Astrocyte of the spinal cord (primary cell): ENCODE measurements at regions not wholly inside any gene's neighbourhood (a gene's known extent, or its start where the extent isn't known, plus 50 kb on each side); places are given as distances from the start of the nearest gene placed in this dataset.

ENCODE experiments used
- DNase-seq: peaks from one replicate; pipeline ENCODE4 v3.0.0; 2011; ENCODE audit warnings: low read depth, low spot score
- H3K4me3 ChIP-seq: 2 replicates; pipeline ENCODE4 v1.5.1; 2011; ENCODE audit warnings: low read depth, mild to moderate bottlenecking, low read length, moderate library complexity
- CTCF ChIP-seq: IDR thresholded peaks from 2 replicates; pipeline ENCODE4 v1.5.1; 2012; ENCODE audit warnings: low read depth, mild to moderate bottlenecking, low read length, inconsistent platforms
- in situ Hi-C: cut with HindIII; loops from 2 replicates; pipeline ENCODE4 v1.10.0; 2017; ENCODE audit warnings: low sequenced_read_pairs

DNA sequence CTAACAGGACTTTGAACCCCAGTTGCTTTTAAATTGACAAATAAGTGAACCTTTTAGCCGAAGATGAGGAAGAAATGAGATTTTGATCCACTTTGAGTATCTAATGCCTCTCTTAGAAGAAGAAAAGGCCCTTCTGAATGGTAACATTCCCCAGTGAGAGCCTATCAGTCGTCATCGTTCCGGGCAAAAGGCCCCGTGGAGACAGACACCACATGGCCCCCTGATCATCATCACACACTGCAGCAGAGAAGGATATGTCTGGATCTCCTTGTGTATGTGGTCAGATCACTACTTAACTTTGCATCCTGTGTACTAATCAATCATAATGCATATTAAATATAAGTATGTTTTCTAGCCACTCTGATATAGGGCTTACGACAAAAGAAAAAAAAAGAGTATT is 87.3 kb upstream of the SMYD2 start:
- no peak for TF ChIP-seq CTCF
- no peak overlapping the region for H3K4me3 ChIP-seq
- no peak for DNase-seq
- in situ Hi-C loops, result no loop called here

GRCh38 chr1:214198571-214198970 is 82.4 kb upstream of the SMYD2 start:
- in situ Hi-C loops, result no loop called here
- no peak for DNase-seq
- H3K4me3 ChIP-seq, result no peak overlapping the region
- no peak for TF ChIP-seq CTCF

GRCh38 chr1:214199585-214199984 is 81.4 kb upstream of the SMYD2 start:
- DNase-seq, result no peak
- in situ Hi-C loops, result no loop called here
- TF ChIP-seq CTCF, result no peak
- no peak overlapping the region for H3K4me3 ChIP-seq

- no peak overlapping the region for H3K4me3 ChIP-seq
- in situ Hi-C loops, result no loop called here
- no peak for TF ChIP-seq CTCF
- no peak for DNase-seq
Measured at GRCh38 chr1:214202992-214203391, 78.0 kb upstream of the SMYD2 start.

GRCh38 chr1:214205053-214205452 is 75.9 kb upstream of the SMYD2 start:
- no peak for TF ChIP-seq CTCF
- in situ Hi-C loops, result no loop called here

GRCh38 chr1:214208460-214208859 is 72.5 kb upstream of the SMYD2 start:
- in situ Hi-C loops, result no loop called here
- TF ChIP-seq CTCF, result no peak
- H3K4me3 ChIP-seq, result no peak overlapping the region
- DNase-seq, result peak; percentile 2

More at GRCh38 chr1:214205053-214205452, 75.9 kb upstream of the SMYD2 start:
- no peak overlapping the region for H3K4me3 ChIP-seq
- no peak for DNase-seq

- no peak overlapping the region for H3K4me3 ChIP-seq
- DNase-seq, result no peak
- in situ Hi-C loops, result no loop called here
- no peak for TF ChIP-seq CTCF
Measured at GRCh38 chr1:214209260-214209808, 71.6 kb upstream of the SMYD2 start.
